HG02884 (cell line): ENCODE measurements at regions not wholly inside any gene's neighbourhood (a gene's known extent, or its start where the extent isn't known, plus 50 kb on each side); places are given as distances from the start of the nearest gene placed in this dataset.

Experiments
- ATAC-seq: cut with Tn5 transposase; IDR thresholded peaks from one replicate; pipeline ENCODE4 v1.9.1; 2021; ENCODE audit warnings: mild to moderate bottlenecking, moderate library complexity; ENCODE audit not compliant: unreplicated experiment

GRCh38 chr21:28437061-28437460, 555.6 kb downstream of the LTN1 start:
- no peak for ATAC-seq

DNA sequence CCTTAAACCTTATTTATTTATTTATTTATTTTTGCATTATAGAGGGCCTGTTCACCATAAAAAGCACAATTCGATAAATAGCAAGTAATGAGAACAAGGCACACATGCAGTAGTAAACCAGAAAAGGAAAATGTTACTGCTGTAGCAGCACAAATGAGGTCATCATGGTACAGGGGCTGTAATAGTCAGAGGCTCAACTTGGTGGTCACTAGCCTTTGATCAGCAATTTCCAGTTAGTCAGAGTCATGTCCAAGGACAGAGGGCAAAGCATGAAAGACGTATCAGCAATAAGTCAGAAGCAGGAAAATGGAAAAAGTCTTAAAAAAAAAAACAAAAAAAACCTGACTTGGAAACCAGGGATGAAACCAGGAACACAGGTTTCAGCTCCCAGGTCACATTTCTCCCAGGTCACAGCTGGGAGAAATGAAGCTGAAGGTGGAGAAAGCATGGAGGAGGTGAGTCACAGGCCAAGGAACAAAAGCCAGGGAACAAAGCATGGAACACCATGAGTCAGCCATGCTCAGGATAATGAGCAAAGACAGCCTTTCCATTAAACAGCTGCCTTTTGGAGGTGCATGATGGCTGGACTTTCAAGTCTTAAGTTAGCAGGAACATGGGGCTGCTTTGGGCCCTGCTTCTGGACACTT, 556.3 kb downstream of the LTN1 start:
- ATAC-seq, result no peak

DNA sequence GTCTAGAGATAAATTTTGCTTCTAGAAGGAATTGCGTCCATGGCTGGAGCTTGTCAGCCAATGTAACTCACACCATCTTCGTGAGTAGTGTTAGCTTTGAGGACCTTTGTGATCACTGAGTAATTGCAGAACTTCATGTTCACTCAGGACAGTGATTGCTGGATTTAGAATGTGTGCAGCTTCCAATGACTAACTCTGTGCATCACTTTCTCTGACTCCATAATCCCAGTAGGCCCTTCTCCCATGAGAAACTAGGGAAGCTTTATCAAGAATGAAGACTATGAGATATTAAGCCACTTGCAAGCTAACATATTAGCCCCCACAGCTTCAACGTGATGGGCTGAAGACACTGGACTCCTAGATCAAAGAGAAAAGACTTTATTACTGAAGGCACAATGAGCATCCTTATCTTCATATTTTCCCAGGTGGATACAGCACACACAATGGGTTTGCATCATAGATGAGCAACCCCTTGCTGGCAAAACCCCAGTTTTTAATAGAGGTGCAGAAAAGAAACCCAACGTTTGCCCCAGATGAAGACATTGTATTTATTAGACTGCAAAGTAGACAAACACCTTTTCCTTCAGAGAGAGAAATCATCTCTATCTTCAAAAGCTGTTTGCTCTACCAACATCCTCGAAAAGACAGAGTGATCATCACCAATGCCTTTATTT, 561.0 kb downstream of the LTN1 start:
- ATAC-seq, result no peak

DNA sequence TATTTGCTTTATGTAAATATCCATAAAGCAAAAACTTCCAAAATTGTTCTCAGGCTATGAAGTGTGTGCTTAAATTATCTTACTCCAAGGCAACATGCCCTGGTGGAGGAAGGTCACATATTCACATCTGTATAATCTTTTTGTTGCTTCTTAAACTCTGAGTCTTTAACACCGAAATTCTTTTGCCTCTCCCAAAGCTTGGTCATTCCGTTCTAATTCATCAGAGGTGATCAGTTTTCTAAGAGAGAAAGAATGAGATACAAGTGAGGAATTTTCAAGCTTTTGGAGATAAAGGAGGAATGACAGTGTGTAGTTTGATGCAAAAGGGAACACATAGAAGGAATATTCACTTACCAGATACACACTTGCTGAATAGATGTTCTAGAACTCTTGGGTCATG, 561.7 kb downstream of the LTN1 start:
- no peak for ATAC-seq

GRCh38 chr21:28429161-28429560, 563.5 kb downstream of the LTN1 start:
- ATAC-seq, result no peak

- ATAC-seq, result no peak
Observed at GRCh38 chr21:28427394-28428022, 565.2 kb downstream of the LTN1 start.

DNA sequence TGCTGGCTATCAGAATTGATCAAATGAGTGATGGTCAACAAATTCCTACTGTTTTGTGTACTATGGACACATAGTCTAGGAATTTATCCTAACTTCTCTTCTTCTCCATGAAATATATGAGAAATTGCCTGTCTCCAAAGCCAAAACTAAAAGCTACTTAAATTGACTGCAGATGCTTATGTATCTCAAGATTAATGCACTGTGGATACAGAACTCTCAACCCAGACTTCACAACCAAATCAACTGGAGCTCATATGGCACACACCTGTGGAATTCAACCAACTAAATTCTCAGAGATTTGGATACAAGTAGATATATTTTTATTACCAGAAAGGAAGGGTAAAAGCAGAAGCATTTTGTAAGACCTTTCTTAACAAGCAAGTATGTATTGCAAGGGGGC, 566.1 kb downstream of the LTN1 start:
- ATAC-seq, result no peak

- no peak for ATAC-seq
Observed at GRCh38 chr21:28423521-28424190, 569.0 kb downstream of the LTN1 start.

DNA sequence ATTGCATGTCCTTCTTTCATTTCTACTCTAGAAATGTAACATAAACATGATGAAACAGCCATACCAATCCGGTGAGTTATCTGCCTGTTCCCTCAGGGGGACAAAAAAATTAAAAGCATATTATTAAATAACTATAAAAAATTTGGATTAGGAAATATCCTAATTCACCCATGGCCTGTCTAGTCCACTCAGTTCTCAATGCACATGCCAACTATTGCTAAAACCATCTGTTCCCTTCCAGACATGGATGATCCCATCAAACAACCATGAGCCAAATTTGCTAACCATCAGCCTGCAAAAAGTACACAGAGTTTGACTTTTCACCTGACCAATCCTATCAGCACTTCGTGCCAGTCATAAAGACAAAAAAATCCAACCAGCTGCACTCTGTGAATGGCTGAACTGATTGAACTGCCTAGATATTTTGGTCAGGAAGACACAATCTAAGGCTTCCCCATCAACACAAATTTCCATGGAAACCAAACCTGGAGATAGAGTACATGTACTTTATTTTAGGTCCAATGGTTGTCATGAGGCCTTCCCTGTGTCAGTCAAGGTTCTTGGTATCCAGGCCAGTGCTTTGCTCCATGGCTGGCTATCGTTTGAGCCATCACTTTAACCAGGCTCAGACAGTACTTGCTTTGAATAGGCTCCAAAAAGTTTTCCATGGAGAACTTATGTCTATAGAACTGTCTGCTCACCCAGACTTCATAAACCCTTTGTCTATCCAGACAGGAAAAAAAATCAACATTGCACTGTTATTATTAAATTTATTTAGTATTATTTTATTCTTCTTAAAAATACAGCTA, 570.8 kb downstream of the LTN1 start:
- ATAC-seq, result no peak

DNA sequence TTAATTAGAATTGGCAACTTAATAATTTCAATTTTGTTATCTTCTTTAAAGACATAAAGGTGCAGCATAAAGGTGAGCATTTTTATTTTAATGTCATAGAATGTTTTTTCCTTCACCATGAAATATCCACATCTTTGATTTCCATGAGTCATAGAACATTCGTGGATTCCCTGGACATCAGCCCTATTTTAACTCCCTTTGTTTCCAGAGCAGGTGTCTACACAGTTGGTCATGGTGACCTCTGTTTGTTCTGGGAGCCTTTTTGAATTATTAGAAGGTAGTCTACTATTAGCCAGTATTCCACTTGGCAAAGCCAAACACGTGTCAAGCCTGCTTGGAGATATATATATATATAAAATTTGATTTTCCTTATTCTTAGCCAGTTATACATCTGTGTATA, 572.9 kb downstream of the LTN1 start:
- ATAC-seq, result no peak

DNA sequence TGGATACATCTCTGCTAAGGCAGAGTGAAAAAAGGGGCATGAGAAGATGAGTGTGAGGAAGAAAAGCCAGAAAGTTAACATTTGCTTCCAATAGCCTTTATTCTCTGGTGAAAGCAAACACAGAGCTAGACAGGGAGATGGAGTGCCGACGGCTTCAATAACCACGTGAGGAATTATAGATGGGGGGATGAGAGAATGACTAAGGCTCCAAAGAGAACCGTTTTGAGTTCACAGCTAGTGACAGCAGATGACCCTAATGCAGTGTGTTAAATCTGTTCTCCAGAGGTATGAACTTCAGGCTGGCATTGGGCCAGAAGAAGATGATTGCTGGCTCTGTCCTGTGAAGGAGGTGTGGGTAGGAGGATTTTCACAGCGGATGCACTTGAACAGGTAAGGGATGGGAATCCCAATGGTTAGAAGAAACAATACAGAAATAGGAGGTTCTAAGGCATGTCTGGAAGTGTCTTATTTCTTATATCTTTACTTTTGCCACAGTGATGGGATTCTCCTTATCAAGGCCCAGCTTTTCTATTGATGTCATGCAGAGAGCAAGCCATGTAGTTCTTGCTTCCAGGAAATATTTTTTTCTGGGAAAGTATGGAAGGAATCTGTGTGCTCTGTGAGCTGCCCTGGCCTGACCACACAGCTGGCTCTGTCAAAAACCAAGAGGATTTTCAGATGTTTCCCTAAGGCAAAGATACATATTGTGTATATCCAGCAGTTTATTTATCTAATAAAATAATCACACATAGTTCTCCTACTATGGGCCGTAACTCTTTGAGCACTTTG, 573.8 kb downstream of the LTN1 start:
- ATAC-seq, result no peak

- no peak for ATAC-seq
Observed at GRCh38 chr21:28410256-28410655, 582.4 kb downstream of the LTN1 start.

GRCh38 chr21:28402616-28402989, 590.1 kb downstream of the LTN1 start:
- ATAC-seq, result no peak

DNA sequence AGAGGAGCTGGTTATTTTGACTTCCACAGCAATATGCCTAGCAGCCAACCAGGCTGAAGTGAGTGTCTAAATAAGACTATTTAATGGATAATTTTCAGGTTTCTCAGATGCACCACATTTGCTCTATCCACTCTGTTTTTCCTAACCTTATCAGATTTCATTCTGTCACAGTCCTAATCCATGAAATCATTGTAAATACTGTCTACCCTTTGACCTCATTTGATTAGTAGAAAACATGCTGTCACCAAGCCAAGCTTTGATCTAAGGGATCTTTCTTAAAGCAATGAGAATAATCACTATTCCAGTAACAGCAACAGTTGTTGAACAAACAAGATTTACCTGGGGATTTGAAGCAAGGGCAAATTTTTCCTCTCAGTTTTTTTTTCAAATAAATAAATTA, 595.6 kb downstream of the LTN1 start:
- no peak for ATAC-seq

DNA sequence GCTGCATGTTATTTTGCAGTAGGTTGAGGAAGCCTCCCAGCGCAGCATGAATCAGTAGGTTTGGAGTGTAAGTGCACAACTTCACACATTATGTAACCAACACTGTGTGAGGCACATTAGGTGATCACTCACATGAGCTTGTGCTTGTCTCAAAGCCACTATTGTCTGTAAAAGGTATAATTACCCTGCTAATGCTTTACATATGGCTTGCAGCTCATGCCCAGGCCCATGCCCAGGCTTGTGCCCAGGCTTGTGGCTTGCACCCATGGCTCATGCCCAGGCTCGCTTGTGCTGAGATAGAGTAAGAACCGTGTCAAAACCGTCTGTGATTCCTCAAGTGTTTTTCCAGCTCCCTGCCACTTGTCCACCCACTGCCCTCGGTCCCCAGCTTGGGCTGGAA, 596.3 kb downstream of the LTN1 start:
- ATAC-seq, result no peak

GRCh38 chr21:28393279-28393678, 599.4 kb downstream of the LTN1 start:
- no peak for ATAC-seq

DNA sequence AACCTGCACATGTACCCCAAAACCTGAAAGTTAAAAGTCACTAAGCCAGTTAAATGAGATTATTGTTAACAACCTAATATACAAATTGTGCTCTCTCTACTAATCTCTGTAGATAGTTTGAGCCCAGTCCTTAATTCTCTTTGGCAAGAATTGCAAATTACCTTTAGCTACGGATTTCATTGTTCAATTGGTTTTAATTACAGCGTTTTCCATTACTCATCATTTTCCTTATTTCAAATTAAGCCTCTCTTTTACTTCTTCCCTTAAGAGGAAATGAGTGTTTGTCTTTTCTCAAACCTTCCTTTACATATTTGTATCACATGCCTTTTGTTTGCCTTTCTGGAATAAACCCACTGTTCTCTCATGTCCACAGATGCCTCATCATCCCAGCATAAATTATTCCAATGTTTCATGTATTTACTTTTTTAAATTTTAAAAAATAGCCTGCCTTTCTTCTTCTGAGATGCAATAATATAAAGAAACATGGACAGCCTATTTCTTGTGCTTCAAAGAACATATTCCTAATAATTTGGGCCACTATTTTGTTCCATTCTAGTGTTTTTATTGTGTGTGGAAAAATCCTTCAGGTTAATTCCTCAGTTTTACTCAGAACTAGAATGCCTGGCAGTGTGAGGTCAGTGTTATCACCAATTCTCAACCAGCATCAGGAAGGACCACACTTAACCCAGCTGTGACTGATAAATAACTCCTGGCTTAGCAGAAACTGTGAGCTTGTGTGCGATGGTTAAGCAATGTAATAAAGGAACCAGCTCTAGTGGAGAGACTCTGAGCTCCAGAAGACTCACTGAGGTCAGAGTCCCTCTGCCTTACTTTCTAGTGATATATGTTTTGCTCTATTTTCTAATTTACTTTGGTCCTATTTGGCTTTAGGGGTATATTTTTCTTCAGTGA, 600.5 kb downstream of the LTN1 start:
- no peak for ATAC-seq

GRCh38 chr21:28387220-28387619, 605.5 kb downstream of the LTN1 start:
- ATAC-seq, result no peak

DNA sequence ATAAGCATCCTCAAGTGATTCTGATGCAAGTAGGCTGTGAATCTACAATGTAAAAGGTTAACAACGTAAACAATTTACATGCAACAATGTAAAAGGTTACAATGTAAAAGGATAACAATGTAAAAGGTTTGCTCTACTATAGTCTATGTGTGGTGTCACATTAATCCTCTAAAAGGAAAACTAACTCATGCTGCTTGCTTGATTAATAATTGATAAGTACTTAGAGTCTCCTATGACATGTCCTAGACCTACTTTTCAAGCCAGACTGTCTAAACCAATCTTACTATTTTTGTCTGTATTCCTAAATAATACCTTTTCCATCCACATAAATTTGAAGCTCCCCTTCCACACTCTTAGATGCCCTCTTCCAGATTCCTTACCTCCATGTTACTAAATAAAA, 606.8 kb downstream of the LTN1 start:
- no peak for ATAC-seq
